HepG2 (cell line): ENCODE measurements at regions not wholly inside any gene's neighbourhood (a gene's known extent, or its start where the extent isn't known, plus 50 kb on each side); places are given as distances from the start of the nearest gene placed in this dataset.
A peak's percentile ranks its signal among the peaks of the same experiment; 100 is the strongest.

ENCODE experiments used
- CREB1 ChIP-seq, 2 experiments: fragments of 450-650 bp in 1 of 2; IDR thresholded peaks; 2 replicates each; pipeline ENCODE4 v1.6.1; 2016 to 2017; ENCODE audit warnings: control low read depth in 1 of 2, mild to moderate bottlenecking in 1 of 2, missing compliant biosample characterization in 1 of 2, missing genetic modification characterization in 1 of 2
- GABPB1 ChIP-seq: IDR thresholded peaks from 2 replicates; pipeline ENCODE4 v1.6.1; 2016; ENCODE audit warnings: mild to moderate bottlenecking, missing genetic modification reagents, moderate library complexity, missing compliant biosample characterization
- GFI1 ChIP-seq: sonication (generic); formaldehyde crosslinking; IDR thresholded peaks from 2 replicates; pipeline ENCODE4 v1.5.0; 2020; ENCODE audit warnings: missing genetic modification reagents, mild to moderate bottlenecking, borderline replicate concordance
- HNRNPH1 ChIP-seq: fragments of 200-400 bp; formaldehyde crosslinking; optimal IDR thresholded peaks from 2 replicates; pipeline ENCODE3; 2017; ENCODE audit warnings: mild to moderate bottlenecking, low read depth, low read length
- HNRNPL ChIP-seq: fragments of 200-400 bp; formaldehyde crosslinking; IDR thresholded peaks from 2 replicates; pipeline ENCODE4 v1.6.1; 2017; ENCODE audit warnings: mild to moderate bottlenecking, low read depth, low read length
- KMT2A ChIP-seq: sonication (generic); formaldehyde crosslinking; IDR thresholded peaks from 2 replicates; pipeline ENCODE4 v1.4.0; 2020; ENCODE audit warnings: missing genetic modification reagents
- MED1 ChIP-seq: sonication (generic); formaldehyde crosslinking; IDR thresholded peaks from 2 replicates; pipeline ENCODE4 v1.4.0; 2020; ENCODE audit warnings: missing genetic modification reagents
- PITX1 ChIP-seq: sonication (generic); formaldehyde crosslinking; IDR thresholded peaks from 2 replicates; pipeline ENCODE4 v1.5.1; 2020; ENCODE audit warnings: mild to moderate bottlenecking, missing genetic modification reagents
- RCOR2 ChIP-seq: IDR thresholded peaks from 2 replicates; pipeline ENCODE4 v1.6.1; 2016; ENCODE audit warnings: missing biosample characterization, missing genetic modification reagents
- RXRB ChIP-seq: IDR thresholded peaks from 2 replicates; pipeline ENCODE4 v1.6.1; 2016; ENCODE audit warnings: borderline replicate concordance, missing genetic modification reagents, missing compliant biosample characterization
- ZNF121 ChIP-seq: sonication (generic); formaldehyde crosslinking; IDR thresholded peaks from 2 replicates; pipeline ENCODE4 v1.5.0; 2020; ENCODE audit warnings: mild to moderate bottlenecking, missing genetic modification reagents
- ZNF446 ChIP-seq: sonication (generic); formaldehyde crosslinking; IDR thresholded peaks from 2 replicates; pipeline ENCODE4 v1.5.0; 2020; ENCODE audit warnings: mild to moderate bottlenecking, missing genetic modification reagents
- ZNF788 ChIP-seq: sonication (generic); formaldehyde crosslinking; IDR thresholded peaks from 2 replicates; pipeline ENCODE4 v1.5.0; 2020; ENCODE audit warnings: mild to moderate bottlenecking, missing genetic modification reagents, borderline replicate concordance
- TF ChIP-seq, protein P1 (sequence below): sonication (generic); formaldehyde crosslinking; IDR thresholded peaks from 2 replicates; pipeline ENCODE4 v1.4.0; 2020; ENCODE audit warnings: missing genetic modification reagents
- TF ChIP-seq, protein P2 (sequence below): sonication (generic); formaldehyde crosslinking; IDR thresholded peaks from 2 replicates; pipeline ENCODE4 v1.4.0; 2020; ENCODE audit warnings: missing genetic modification reagents, borderline replicate concordance
- TF ChIP-seq, protein P3 (sequence below): sonication (generic); formaldehyde crosslinking; IDR thresholded peaks from 2 replicates; pipeline ENCODE4 v1.5.0; 2020; ENCODE audit warnings: mild to moderate bottlenecking, missing genetic modification reagents
- TF ChIP-seq, protein P4 (sequence below): sonication (generic); formaldehyde crosslinking; IDR thresholded peaks from 2 replicates; pipeline ENCODE4 v1.5.0; 2020; ENCODE audit warnings: mild to moderate bottlenecking, missing genetic modification reagents
- TF ChIP-seq, protein P5 (sequence below): sonication (generic); formaldehyde crosslinking; IDR thresholded peaks from 2 replicates; pipeline ENCODE4 v1.5.1; 2020; ENCODE audit warnings: mild to moderate bottlenecking, missing genetic modification reagents, moderate library complexity

DNA sequence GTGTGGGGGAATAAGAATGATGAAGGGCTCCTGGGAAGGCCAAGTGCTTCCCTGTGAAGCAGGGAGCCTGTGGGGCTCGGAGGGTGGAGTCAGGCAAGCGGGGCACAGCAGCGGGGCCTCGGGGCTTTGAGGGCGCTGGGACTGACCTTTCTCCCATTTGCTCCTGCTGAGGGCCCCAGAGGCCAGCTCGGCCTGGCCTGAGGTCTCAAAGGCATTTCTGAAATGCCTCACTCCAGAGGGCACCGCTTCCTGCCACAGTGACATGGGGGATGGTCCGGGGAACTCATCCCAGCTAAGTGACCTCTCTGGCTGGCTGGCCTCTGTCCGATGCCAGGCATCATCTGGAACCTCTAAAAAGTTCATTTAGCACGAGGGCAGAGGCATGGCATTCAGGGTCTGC lies 98.8 kb upstream of the STX18 start (continued):
- TF ChIP-seq, protein P1, sequence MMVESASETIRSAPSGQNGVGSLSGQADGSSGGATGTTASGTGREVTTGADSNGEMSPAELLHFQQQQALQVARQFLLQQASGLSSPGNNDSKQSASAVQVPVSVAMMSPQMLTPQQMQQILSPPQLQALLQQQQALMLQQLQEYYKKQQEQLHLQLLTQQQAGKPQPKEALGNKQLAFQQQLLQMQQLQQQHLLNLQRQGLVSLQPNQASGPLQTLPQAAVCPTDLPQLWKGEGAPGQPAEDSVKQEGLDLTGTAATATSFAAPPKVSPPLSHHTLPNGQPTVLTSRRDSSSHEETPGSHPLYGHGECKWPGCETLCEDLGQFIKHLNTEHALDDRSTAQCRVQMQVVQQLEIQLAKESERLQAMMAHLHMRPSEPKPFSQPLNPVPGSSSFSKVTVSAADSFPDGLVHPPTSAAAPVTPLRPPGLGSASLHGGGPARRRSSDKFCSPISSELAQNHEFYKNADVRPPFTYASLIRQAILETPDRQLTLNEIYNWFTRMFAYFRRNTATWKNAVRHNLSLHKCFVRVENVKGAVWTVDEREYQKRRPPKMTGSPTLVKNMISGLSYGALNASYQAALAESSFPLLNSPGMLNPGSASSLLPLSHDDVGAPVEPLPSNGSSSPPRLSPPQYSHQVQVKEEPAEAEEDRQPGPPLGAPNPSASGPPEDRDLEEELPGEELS (CRISPR knock-in tag) = peak; percentile 64
- no peak for TF ChIP-seq HNRNPH1
- peak; percentile 52 for TF ChIP-seq GABPB1 (CRISPR knock-in tag)
- TF ChIP-seq RXRB (CRISPR knock-in tag) = peak; percentile 96
- TF ChIP-seq MED1 (CRISPR knock-in tag) = peak; percentile 80
- TF ChIP-seq PITX1 (CRISPR knock-in tag) = no peak
- TF ChIP-seq, protein P2, sequence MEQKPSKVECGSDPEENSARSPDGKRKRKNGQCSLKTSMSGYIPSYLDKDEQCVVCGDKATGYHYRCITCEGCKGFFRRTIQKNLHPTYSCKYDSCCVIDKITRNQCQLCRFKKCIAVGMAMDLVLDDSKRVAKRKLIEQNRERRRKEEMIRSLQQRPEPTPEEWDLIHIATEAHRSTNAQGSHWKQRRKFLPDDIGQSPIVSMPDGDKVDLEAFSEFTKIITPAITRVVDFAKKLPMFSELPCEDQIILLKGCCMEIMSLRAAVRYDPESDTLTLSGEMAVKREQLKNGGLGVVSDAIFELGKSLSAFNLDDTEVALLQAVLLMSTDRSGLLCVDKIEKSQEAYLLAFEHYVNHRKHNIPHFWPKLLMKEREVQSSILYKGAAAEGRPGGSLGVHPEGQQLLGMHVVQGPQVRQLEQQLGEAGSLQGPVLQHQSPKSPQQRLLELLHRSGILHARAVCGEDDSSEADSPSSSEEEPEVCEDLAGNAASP (CRISPR knock-in tag) = peak; percentile 48; the same call in 1 of the 2 replicates
- peak; percentile 89 for TF ChIP-seq HNRNPL
- TF ChIP-seq, protein P3, sequence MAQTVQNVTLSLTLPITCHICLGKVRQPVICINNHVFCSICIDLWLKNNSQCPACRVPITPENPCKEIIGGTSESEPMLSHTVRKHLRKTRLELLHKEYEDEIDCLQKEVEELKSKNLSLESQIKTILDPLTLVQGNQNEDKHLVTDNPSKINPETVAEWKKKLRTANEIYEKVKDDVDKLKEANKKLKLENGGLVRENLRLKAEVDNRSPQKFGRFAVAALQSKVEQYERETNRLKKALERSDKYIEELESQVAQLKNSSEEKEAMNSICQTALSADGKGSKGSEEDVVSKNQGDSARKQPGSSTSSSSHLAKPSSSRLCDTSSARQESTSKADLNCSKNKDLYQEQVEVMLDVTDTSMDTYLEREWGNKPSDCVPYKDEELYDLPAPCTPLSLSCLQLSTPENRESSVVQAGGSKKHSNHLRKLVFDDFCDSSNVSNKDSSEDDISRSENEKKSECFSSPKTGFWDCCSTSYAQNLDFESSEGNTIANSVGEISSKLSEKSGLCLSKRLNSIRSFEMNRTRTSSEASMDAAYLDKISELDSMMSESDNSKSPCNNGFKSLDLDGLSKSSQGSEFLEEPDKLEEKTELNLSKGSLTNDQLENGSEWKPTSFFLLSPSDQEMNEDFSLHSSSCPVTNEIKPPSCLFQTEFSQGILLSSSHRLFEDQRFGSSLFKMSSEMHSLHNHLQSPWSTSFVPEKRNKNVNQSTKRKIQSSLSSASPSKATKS (CRISPR knock-in tag) = no peak
- peak; percentile 65 for TF ChIP-seq ZNF121 (CRISPR knock-in tag)
- TF ChIP-seq ZNF788 (CRISPR knock-in tag) = peak; percentile 58; the same call in 1 of the 2 replicates
- TF ChIP-seq, protein P4, sequence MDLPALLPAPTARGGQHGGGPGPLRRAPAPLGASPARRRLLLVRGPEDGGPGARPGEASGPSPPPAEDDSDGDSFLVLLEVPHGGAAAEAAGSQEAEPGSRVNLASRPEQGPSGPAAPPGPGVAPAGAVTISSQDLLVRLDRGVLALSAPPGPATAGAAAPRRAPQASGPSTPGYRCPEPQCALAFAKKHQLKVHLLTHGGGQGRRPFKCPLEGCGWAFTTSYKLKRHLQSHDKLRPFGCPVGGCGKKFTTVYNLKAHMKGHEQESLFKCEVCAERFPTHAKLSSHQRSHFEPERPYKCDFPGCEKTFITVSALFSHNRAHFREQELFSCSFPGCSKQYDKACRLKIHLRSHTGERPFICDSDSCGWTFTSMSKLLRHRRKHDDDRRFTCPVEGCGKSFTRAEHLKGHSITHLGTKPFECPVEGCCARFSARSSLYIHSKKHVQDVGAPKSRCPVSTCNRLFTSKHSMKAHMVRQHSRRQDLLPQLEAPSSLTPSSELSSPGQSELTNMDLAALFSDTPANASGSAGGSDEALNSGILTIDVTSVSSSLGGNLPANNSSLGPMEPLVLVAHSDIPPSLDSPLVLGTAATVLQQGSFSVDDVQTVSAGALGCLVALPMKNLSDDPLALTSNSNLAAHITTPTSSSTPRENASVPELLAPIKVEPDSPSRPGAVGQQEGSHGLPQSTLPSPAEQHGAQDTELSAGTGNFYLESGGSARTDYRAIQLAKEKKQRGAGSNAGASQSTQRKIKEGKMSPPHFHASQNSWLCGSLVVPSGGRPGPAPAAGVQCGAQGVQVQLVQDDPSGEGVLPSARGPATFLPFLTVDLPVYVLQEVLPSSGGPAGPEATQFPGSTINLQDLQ (CRISPR knock-in tag) = 0 out of 2 replicates have a peak, but pooled peaks have one; percentile 43
- TF ChIP-seq CREB1 (IDR thresholded peaks at IDR 0.05) = no peak
- no peak for TF ChIP-seq CREB1 (CRISPR knock-in tag; IDR thresholded peaks at IDR 0.05)
- 0 out of 2 replicates have a peak, but pooled peaks have one; percentile 57 for TF ChIP-seq RCOR2 (CRISPR knock-in tag)
- TF ChIP-seq GFI1 (CRISPR knock-in tag) = peak; percentile 16; the same call in 1 of the 2 replicates
- no peak for TF ChIP-seq ZNF446
- TF ChIP-seq KMT2A (CRISPR knock-in tag) = 0 out of 2 replicates have a peak, but pooled peaks have one; percentile 39
- TF ChIP-seq, protein P5, sequence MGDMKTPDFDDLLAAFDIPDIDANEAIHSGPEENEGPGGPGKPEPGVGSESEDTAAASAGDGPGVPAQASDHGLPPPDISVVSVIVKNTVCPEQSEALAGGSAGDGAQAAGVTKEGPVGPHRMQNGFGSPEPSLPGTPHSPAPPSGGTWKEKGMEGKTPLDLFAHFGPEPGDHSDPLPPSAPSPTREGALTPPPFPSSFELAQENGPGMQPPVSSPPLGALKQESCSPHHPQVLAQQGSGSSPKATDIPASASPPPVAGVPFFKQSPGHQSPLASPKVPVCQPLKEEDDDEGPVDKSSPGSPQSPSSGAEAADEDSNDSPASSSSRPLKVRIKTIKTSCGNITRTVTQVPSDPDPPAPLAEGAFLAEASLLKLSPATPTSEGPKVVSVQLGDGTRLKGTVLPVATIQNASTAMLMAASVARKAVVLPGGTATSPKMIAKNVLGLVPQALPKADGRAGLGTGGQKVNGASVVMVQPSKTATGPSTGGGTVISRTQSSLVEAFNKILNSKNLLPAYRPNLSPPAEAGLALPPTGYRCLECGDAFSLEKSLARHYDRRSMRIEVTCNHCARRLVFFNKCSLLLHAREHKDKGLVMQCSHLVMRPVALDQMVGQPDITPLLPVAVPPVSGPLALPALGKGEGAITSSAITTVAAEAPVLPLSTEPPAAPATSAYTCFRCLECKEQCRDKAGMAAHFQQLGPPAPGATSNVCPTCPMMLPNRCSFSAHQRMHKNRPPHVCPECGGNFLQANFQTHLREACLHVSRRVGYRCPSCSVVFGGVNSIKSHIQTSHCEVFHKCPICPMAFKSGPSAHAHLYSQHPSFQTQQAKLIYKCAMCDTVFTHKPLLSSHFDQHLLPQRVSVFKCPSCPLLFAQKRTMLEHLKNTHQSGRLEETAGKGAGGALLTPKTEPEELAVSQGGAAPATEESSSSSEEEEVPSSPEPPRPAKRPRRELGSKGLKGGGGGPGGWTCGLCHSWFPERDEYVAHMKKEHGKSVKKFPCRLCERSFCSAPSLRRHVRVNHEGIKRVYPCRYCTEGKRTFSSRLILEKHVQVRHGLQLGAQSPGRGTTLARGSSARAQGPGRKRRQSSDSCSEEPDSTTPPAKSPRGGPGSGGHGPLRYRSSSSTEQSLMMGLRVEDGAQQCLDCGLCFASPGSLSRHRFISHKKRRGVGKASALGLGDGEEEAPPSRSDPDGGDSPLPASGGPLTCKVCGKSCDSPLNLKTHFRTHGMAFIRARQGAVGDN (CRISPR knock-in tag) = peak; percentile 87
